ENCODE measurements at regions not wholly inside any gene's neighbourhood (a gene's known extent, or its start where the extent isn't known, plus 50 kb on each side); places are given as distances from the start of the nearest gene placed in this dataset.

GRCh38 chr7:91800389-91800788 lies 80.1 kb downstream of the MTERF1 start:
- TF ChIP-seq CTCF (IDR thresholded peaks at IDR 0.05) (no peak), ZFX (IDR thresholded peaks at IDR 0.05; ENCODE audit: borderline replicate concordance) (no peak)
- no peak overlapping the region for H3K27ac ChIP-seq

- TF ChIP-seq CTCF (IDR thresholded peaks at IDR 0.05) (no peak), ZFX (IDR thresholded peaks at IDR 0.05; ENCODE audit: borderline replicate concordance) (no peak)
These were observed 79.0 kb downstream of the MTERF1 start for GRCh38 chr7:91801331-91801983.

GRCh38 chr7:91811236-91811635 lies 69.3 kb downstream of the MTERF1 start:
- TF ChIP-seq CTCF (IDR thresholded peaks at IDR 0.05) (no peak), ZFX (IDR thresholded peaks at IDR 0.05; ENCODE audit: borderline replicate concordance) (no peak)
- no peak overlapping the region for H3K27ac ChIP-seq

More at GRCh38 chr7:91801331-91801983, 79.0 kb downstream of the MTERF1 start:
- H3K27ac ChIP-seq = no peak overlapping the region

GRCh38 chr7:91811641-91812040 lies 68.9 kb downstream of the MTERF1 start:
- no peak overlapping the region for H3K27ac ChIP-seq
- TF ChIP-seq ZFX (IDR thresholded peaks at IDR 0.05; ENCODE audit: borderline replicate concordance) (no peak), CTCF (IDR thresholded peaks at IDR 0.05) (no peak)

- TF ChIP-seq ZFX (IDR thresholded peaks at IDR 0.05; ENCODE audit: borderline replicate concordance) (no peak), CTCF (IDR thresholded peaks at IDR 0.05) (no peak)
- H3K27ac ChIP-seq = no peak overlapping the region
These were observed 68.1 kb downstream of the MTERF1 start for GRCh38 chr7:91812388-91812787.

GRCh38 chr7:91814189-91814588 lies 66.3 kb downstream of the MTERF1 start:
- H3K27ac ChIP-seq = no peak overlapping the region
- TF ChIP-seq ZFX (IDR thresholded peaks at IDR 0.05; ENCODE audit: borderline replicate concordance) (no peak), CTCF (IDR thresholded peaks at IDR 0.05) (no peak)

All from 22Rv1 (cell line).